HG02938 (cell line): ENCODE measurements at regions not wholly inside any gene's neighbourhood (a gene's known extent, or its start where the extent isn't known, plus 50 kb on each side); places are given as distances from the start of the nearest gene placed in this dataset.
"Not testable (repeated sequence)": the region's sequence is repeated elsewhere in the genome, so short reads cannot be mapped to it uniquely, and the experiment has no call there.

Source experiments
- ATAC-seq: cut with Tn5 transposase; IDR thresholded peaks from one replicate; pipeline ENCODE4 v1.9.1; 2021; ENCODE audit warnings: mild to moderate bottlenecking, moderate library complexity; ENCODE audit not compliant: unreplicated experiment

DNA sequence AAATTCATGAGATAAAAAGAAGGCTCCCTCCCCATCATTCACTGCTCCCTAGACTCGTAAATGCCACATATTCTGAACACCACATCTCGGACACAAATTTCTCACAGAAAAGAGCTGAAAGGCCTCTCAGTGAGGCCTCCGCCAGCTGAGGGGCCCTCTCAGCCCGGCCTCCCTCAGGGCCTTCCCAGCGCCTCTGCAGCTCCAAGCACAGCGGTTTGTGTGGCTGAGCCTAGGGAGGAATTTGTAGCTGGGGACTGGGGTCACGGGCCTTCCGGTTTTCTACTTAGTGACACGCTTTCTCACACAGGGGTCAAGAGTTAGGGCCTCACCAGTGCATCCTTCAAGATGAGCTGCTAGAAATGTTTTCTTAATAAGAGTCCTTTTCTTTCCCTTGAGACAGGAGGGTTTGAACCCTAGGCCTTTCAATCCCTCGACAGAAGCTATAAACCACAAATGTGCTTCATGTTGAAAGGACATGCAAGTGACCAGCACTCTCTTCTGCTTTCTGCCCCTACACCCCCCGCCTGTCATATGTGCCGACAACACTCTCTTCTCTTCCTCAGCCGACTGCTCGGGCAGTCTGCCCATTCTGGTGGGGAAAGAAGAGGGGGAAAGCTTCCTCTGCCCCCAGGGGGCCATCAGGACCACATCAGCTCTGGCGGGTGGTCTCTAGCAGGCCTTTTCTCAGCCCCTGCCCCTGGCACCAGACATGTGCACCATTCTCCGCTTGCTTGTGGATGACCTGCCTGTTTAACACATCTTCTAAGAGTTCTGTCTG, 104.9 kb downstream of the CHIC2 start:
- no peak for ATAC-seq

DNA sequence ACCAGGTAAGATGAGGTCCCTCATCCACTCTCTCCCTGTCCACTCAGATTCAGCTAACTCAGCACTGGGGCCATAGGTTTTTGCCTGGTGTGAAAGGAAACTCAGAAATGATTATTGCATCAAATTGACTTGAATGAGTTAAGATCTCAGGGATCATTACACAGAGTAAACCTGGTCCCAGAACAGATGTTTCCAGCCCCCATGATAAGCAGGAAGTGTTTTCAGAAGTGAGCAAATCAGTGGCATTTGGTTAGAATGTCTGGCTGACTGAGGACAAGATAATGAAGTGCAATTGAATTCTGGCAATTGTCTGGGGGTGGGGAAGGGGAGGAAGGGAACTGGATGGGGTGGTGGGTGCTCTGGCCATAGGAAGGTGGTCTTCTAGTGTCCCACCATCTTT, 108.0 kb downstream of the CHIC2 start:
- no peak for ATAC-seq

DNA sequence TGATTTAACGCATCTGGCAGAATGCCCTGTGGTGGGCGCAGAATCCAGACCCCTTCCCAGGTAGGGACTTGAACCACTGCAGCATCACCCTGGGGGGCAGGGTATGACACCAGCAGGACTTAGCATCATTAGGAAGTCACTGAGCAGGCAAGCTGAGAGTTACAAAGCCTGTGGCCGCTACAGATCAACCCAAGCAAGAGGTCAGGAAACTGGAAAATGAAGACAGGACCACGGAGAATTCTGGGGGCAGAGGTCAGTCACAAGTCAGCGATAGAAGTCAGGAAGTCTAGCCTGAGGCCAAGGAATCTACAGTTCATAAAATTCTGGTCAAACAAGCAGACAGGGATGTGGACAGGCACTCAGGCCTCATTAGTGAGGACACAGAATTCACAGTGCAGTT, 108.4 kb downstream of the CHIC2 start:
- ATAC-seq: no peak

DNA sequence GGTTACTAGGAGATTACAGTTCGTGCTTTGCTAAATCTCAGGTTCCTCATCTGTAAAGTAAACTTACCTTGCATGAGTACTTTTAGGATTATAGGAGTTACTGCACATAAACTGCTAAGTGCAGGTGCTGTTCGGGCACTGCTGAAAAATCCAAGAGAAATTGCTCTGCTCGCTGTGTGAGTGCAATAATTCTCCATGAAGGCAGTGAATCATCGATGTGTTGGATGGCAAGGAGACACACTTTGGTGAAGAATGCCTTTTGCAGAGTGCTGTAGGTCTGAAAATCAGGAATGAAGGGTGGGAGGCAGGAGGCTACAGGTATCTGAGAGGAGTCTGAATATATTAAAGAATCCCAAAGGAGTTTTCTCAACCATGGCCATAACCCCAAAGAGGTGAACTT, 113.0 kb downstream of the CHIC2 start:
- no peak for ATAC-seq

DNA sequence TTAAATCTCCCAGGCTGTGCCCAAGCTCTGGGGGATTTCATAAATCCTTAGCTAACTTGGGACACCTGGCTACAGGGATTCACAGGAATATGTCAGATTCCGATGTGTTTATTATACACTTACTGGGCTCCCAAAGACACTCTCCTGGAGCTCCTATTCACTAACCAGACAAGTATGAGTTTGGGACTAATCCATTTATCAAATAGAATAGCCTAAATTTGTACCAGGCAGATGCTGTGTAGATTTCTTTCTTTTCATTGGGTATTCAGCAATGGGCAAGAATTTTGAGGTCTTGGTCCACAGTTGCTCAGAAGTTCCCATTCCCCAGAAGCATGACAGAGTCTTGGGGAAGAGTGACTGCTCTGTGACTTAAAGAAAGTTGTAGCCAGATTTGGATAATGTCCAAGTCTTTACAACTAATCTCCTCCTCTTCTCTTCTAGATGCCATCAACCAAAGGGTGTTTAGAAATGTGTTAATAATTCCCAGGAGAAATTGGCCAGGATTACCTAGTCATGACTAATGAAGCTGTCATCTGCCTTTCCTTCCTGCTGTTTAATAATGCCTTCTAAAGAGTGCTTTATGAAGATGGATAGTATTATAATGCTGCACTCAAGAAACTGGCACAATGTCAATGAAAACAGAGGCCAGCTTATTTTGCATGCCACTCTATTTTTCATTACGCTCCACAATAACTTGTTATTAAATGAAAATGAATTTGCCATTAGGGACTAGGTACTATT, 120.9 kb downstream of the CHIC2 start:
- no peak for ATAC-seq

DNA sequence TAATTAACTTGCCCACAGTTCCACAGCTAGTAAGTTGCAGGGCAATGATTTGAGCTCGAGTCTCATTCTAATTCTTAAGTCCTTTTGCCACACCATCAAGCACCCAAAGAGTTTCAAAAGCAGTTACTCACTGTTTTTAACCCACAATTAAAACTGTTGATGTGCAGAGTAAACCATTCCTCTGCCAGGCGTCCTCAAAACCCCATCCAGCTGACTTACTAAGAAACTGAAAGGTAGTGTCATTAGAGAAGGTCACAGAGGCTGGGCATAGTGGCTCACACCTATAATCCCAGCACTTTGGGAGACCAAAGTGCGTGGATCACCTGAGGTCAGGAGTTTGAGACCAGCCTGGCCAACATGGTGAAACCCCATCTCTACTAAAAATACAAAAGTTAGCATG, 121.7 kb downstream of the CHIC2 start:
- no peak for ATAC-seq

DNA sequence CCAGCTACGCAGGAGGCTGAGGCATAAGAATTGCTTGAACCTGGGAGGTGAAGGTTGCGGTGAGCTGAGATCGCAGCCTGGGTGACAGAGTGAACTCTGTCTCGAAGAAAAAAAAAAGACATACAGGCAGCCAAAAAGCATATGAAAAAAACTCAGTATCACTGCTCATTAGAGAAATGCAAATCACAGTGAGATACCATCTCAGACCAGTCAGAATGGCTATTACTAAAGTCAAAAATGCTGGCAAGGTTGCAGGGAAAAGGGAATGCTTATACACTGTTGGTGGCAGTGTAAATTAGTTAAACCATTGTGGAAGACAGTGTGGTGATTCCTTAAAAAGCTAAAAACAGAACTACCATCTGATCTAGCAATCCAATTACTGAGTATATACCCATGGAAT, 123.1 kb downstream of the CHIC2 start:
- no peak for ATAC-seq

DNA sequence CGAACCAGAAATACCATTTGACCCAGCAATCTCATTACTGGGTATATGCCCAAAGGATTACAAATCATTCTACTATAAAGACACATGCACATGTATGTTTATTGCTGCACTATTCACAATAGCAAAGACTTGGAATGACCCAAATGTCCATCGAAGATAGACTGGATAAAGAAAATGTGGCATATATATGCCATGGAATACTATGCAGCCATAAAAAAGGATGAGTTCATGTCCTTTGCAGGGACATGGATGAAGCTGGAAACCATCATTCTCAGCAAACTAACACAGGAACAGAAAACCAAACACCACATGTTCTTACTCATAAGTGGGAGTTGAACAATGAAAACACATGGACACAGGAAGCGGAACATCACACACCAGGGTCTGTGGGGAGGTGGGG, 124.5 kb downstream of the CHIC2 start:
- ATAC-seq: not testable (repeated sequence)

DNA sequence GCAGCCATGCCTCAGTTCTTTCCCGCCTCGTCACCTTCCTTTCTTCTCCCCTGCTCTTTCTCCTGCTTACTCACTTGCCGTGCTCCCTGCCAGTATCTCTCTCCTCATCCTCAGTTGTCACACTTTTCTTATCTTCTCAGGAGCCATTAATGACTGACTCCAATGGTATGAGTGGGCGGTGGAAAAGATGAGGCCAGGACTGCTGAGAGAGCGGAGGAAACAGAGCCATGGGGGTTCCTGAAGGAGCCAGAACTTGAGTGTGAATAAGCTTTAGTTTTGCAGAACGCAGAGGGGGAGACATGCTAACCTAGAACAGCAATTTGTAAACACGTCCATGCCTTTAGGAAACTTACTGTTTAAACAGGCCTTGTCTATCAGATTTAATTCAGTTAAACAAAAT, 126.5 kb downstream of the CHIC2 start:
- ATAC-seq: no peak

DNA sequence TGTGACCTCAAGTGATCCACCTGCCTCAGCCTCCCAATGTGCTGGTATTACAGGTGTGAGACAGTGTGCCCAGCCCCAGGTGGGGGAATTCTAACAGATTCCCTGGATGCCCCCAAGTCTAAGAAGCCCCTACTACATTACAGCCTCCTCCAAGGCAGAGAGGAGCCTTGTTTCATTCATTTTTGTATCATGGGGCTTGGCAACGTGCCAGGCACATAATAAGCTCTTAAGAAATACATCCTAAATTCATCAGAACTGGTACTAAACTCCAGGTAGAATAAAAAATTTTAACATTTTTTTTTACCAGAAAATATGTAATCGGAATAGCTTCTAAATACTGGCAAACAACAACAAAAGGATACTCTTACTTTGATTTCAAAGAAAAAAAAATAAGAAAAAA, 127.1 kb downstream of the CHIC2 start:
- ATAC-seq: no peak

DNA sequence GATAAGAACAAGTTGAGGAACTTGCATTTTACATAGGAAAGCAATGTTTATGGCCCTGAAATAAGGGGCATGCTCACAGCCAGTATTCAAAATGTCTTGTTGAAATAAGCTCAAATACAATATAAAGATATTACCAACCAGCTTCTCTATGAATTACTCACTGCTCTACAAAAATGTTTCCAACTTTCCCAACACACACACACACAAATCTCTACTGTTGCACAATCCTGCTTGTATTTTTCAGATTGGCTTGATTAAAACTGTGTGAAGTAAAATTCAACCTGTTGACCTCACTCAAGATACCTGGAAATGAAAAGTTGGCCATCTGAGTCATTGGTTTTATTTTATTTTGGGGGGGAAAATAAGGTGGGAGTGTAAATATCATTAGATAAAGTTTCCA, 128.6 kb downstream of the CHIC2 start:
- no peak for ATAC-seq

DNA sequence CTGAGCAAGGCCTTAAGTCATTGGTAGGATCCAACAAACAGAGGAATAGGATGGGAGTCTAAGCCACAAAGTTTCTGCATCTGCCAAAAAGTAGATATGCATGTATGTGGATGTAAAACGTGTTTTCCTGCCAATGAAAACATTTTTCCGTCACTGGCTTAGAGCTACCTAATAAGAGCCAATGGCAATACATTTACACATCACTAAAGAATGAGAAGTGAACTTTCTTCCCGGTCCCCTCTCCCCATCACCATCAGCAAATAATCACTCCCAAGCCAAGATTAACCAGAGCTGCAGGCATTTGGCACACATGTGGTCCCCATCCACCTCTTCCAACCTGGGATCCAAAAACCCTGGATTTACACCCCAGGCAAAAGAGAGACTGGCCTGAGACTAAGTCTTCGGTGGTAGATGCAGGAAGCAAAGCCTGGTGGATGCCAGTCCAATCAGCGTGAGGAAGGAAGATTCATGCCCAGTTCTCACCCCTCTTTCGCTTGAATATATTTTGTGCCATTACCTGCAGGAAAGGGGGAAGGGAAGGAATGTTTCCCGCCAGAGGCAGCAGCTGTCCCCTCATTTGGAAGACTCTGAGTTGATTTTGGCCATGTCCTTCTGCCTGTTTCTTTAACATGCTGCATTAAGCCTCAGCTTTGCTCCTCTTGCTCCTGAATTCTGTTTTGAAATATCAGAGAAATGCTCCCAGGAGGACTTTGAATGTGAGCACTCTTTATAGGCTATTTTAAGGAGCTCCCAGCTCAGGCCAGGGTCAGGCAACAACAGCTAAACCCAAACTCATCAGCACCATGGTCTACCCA, 131.4 kb downstream of the CHIC2 start:
- ATAC-seq: no peak

DNA sequence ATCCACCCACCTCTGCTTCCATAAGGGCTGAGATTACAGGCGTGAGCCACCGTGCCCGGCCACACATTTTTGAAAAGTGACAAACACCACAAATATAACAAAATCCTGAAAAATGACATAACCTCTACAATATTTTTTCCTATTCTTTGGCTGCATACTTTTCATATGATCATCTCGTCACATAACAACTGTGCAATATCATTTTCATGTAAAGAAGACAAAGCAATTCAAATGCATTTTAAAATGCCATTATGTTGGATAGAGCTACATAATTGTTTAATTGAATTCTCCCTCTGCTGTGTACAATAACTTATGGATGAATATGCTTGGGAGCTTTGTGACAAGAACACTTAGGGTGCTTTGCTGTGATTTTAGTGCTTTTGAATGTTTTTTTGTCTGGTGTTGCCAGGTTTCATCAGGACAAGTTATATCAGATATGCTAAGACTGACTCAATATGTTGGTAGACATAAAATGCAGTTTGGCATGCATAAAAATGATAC, 132.9 kb downstream of the CHIC2 start:
- ATAC-seq: no peak

DNA sequence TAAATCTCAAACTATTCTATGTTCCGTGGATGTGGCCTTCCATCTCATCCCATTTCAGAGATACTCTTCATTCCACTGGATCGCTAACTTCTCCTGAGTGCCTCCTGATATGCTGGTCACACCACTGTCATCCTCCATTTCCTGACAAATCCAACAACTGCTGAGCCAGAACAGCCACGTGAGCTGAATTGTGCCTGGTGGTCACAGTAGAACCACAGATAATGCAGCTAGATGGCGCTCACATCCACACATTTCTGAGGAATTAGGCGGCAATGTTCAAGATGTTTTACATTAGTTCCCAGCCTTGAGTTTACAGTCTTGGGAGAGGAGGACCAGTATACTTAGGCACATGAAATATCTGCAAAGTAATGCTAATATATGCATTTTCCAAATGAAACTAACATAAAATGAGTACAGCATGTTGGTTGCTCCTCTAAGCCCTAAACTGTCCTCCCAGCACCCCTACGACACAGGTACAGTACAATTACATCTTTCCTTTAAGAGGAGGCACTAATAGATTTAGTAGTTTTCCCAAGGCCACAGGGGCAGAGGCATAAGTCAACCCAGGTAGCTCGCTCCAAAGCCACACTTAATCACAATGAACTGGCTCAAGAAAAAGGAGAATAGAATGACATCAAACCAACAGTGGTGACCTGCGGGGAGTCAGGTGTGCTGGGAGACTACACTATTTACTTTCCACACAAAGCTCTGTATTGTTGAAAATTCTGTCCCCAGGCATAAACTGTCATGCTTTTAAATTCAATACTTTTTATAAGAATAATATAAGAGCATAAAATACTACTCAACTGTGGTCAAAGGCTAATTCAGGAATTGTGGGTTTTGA, 134.2 kb downstream of the CHIC2 start:
- peak; percentile 67 for ATAC-seq

DNA sequence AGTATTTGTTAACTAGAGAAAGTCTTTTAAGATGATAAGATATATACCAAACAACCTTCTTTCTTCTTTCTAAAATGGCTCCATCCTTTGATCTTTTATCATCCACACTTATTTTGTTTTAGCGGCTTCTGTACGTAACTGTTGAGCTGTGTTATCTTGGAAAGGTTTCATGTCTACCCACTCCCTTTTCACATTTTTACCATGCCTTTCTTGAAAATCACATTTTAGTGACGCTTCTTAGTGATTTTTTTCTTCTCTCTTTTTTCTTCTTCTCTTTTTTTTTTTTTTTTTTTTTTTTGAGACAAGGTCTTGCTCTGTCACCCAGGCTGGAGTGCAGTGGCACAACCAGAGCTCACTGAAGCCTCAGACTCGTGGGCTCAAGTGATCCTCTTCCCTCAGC, 135.1 kb downstream of the CHIC2 start:
- ATAC-seq: no peak

DNA sequence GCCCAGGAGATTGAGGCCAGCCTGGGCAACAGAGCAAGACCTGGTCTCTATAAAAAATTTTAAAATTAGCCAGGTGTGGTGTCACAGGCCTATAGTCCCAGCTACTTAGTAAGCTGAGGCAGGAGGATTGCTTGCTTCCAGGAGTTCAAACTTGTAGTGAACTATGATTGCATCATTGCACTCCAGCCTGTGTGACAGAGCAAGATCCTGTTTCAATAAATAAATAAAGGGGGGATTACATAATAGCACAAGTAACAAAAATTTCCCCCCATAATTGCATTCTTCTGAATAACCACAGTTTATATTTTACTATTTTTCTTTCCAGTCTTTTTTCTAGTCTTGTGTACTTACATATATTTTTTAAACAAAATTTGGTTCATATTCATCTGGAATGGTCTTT, 135.6 kb downstream of the CHIC2 start:
- ATAC-seq: no peak

DNA sequence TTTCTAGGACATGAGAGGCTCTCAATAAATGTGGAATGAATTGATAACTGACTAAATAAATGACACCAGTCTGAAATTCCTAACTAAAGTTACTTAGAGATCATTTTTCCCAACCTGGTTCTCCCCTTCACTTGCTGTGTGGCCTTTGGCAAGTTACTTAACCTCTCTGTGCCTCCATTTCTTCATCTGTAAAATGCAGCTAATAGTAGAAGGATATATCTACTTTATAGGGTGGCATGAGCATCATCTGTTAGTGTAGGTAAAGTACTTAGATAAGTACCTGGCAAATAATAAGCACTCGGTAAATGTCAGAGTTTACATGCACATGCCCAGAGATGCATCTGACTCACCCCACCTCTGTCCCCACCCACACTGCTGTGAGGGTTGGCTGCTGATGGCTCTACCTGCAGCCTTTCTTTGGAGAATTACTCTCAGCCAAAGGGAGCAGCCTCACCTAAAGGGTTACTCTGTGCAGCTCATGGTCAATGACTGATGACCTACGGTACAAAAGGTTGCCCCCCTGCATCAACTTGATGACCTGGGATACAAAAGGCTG, 139.3 kb downstream of the CHIC2 start:
- ATAC-seq: no peak

DNA sequence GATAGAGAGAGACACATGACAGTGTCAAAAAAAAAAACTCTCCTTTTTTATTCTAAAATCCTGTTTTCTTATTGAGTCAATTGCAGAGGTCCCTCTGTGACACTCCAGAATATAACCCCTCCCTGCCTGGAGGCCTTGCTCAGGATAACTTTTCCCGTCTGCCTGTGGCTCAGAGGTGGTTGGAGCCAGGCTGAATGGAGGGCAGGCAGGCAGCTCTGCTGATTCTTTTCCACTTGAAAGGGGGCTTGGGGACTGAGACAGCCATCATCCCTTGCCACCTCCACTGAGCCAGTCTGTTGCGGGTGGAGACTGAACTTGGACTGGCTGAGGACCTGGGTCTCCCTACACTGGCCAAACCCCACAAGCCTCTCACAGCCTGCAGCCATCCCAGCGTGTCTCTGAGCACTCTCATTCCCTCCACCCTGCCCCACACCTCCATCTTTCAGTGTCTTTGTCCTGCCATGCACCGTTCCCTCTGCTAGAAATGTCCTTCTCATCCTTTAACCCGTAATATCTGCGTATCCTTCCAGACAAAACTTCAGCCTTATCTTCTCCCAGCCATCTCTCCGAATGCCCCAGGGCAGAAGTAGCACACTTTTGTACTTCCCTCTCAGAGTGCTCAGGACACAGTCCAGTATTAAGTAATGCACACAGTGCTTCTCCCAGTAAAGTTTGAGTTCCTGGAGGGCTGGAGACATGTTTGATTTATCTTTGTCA, 139.9 kb downstream of the CHIC2 start:
- ATAC-seq: no peak

DNA sequence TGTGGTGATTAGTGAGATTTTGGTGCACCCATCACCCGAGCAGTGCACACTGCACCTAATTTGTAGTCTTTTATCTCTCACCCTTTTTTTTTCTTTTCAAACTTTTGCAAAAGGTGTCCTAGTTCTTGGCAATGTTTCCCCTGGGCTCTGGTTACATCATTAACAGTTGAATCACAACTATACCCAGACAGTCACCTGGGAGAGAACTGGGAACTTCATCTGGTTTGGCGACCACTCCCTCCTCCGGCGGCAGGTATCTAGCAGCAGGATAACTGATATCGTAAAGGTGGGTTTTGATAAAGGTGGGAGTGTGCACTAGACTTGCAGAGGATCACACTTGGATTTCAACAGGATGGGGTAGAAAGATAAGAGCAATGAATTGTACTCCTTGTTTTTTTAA, 140.5 kb downstream of the CHIC2 start:
- no peak for ATAC-seq

DNA sequence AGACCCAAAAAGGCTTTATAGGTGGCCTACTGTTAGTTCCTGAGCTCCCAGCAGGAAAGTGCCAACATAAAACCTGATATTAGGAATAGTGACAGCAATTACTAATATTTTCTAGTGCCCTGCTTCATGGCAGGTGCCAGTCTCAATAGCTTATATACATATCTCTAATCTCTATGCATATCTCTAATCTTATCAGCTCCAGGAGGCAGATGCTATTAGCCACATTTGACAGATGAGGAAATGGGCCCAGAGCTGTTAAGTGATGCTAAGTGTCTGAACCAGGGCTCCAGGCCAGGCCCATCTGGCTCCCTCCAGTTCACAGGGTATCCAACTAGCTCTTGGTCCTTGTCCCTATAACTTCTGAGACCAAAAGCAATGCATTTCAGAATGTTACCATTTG, 142.5 kb downstream of the CHIC2 start:
- no peak for ATAC-seq
